Spleen (tissue), 11 donors: ENCODE measurements at regions not wholly inside any gene's neighbourhood (a gene's known extent, or its start where the extent isn't known, plus 50 kb on each side); places are given as distances from the start of the nearest gene placed in this dataset.
"Not testable (repeated sequence)": the region's sequence is repeated elsewhere in the genome, so short reads cannot be mapped to it uniquely, and the experiment has no call there.

Experiments used
- DNase-seq: peaks from one replicate; pipeline ENCODE4 v3.0.0-alpha.2; 2020
- H3K27ac ChIP-seq, 8 donors: fragments of 200-600 bp; sonication (generic) in 7 of 8; 1 replicate in 4 of 8; 2 replicates in 4 of 8; pipeline versions ENCODE4 v1.5.0 to v1.8.0; 2016 to 2021; ENCODE audit warnings: inconsistent platforms in 4 of 8, mild to moderate bottlenecking in 4 of 8, moderate library complexity in 1 of 8
- H3K27me3 ChIP-seq, 7 donors: fragments of 200-600 bp; sonication (generic) in 6 of 7; replicated peaks in 1 of 7; 1 replicate in 4 of 7; 2 replicates in 3 of 7; pipeline versions ENCODE4 v1.5.0 to v1.8.0; 2016 to 2021; ENCODE audit warnings: inconsistent platforms in 3 of 7, mild to moderate bottlenecking in 1 of 7
- H3K36me3 ChIP-seq, 6 donors: fragments of 200-600 bp; sonication (generic) in 5 of 6; 1 replicate in 4 of 6; 2 replicates in 2 of 6; pipeline versions ENCODE4 v1.5.0 to v1.8.0; 2016 to 2021; ENCODE audit warnings: inconsistent platforms in 2 of 6
- H3K4me1 ChIP-seq, 6 donors: fragments of 200-600 bp; sonication (generic) in 5 of 6; 1 replicate in 3 of 6; 2 replicates in 3 of 6; pipeline versions ENCODE4 v1.5.0 to v1.8.0; 2016 to 2021; ENCODE audit warnings: inconsistent platforms in 3 of 6
- H3K4me3 ChIP-seq, 8 donors: fragments of 200-600 bp; sonication (generic) in 7 of 8; 1 replicate in 4 of 8; 2 replicates in 4 of 8; pipeline versions ENCODE4 v1.5.0 to v1.8.0; 2016 to 2021; ENCODE audit warnings: inconsistent platforms in 4 of 8, mild to moderate bottlenecking in 4 of 8, moderate library complexity in 2 of 8
- H3K9me3 ChIP-seq, 8 donors: fragments of 200-600 bp; sonication (generic) in 7 of 8; 1 replicate in 4 of 8; 2 replicates in 4 of 8; pipeline versions ENCODE4 v1.5.0 to v1.8.0; 2016 to 2021; ENCODE audit warnings: inconsistent platforms in 4 of 8
- CTCF ChIP-seq, 11 experiments: fragments of 200-600 bp in 7 of 11; fragments of 450-650 bp in 4 of 11; sonication (generic) in 4 of 11; IDR thresholded peaks in 8 of 11; conservative IDR thresholded peaks in 3 of 11; 1 replicate in 7 of 11; 2 replicates in 4 of 11; pipeline versions ENCODE4 v1.4.0 to v1.8.0; 2016 to 2021; ENCODE audit warnings: antibody characterized with exemption in 11 of 11, inconsistent platforms in 4 of 11, mild to moderate bottlenecking in 1 of 11
- POLR2A ChIP-seq, 3 donors: fragments of 450-650 bp; IDR thresholded peaks; one replicate each; pipeline ENCODE4 v1.5.1; 2017; ENCODE audit warnings: antibody characterized with exemption in 3 of 3, mild to moderate bottlenecking in 1 of 3
- POLR2AphosphoS5 ChIP-seq, 3 donors: sonication (generic); formaldehyde crosslinking; IDR thresholded peaks; one replicate each; pipeline ENCODE4 v1.5.1; 2017; ENCODE audit warnings: antibody characterized with exemption in 3 of 3
- WGBS, 5 donors: extraction: QIAGEN DNeasy Blood & Tissue Kit in 3 of 5; methylation state at CpG; one replicate each; pipeline versions ENCODE4 v1.1.5 to v1.1.7; 2013 to 2018; 5-methylcytosine and 5-hydroxymethylcytosine counted together
- intact Hi-C: fragments of 100-400 bp; cut with DNase I; formaldehyde crosslinking; loops from one replicate; pipeline ENCODE4 v1.15.0; 2023; ENCODE audit warnings: low total_unique reads
- donor health status: healthy with polysubstance abuse.
- donor health status: DM: no; HTN: no; CAD: no; lungs with moderate emphysema.
- donor health status: DM: no; HTN: no; CAD: no.
- donor health status: Bipolar disorder and iron deficiency.
- donor health status: healthy.
- donor health status: DM: no; HTN: no; CAD: no.
- donor health status: DM: yes; HTN: yes; CAD: no.

GRCh38 chr5:130316971-130317680 lies 412.9 kb downstream of the CHSY3 start:
- no peaks in the 10 kb centered on the region for H3K36me3 ChIP-seq
- WGBS, 5 donors: 68 to 86% (median 79%) methylated on average over 7 of the region's 7 CpGs
- no peak for DNase-seq
- H3K4me3 ChIP-seq: no peak overlapping the region
- intact Hi-C loops: no loop called here
- H3K27me3 ChIP-seq: no peaks in the 10 kb centered on the region
- TF ChIP-seq POLR2A (IDR thresholded peaks at IDR 0.05) (no peak), CTCF (IDR thresholded peaks at IDR 0.05 in 8 of 11, conservative IDR thresholded peaks at IDR 0.05 in 3 of 11) (no peak), POLR2AphosphoS5 (IDR thresholded peaks at IDR 0.05) (no peak)
- peaks cover 0 to 18% (median 13%) of the 10 kb centered on the region in 8 donors for H3K9me3 ChIP-seq
- H3K27ac ChIP-seq: no peak overlapping the region
- no peaks in the 10 kb centered on the region for H3K4me1 ChIP-seq

- TF ChIP-seq CTCF (IDR thresholded peaks at IDR 0.05 in 8 of 11, conservative IDR thresholded peaks at IDR 0.05 in 3 of 11) (no peak), POLR2AphosphoS5 (IDR thresholded peaks at IDR 0.05) (no peak), POLR2A (IDR thresholded peaks at IDR 0.05) (no peak)
- intact Hi-C loops: no loop called here
- WGBS, 5 donors: 95 to 100% (median 100%) methylated on average over 1 of the region's 1 CpG
- no peak overlapping the region for H3K4me3 ChIP-seq
- H3K27ac ChIP-seq: no peak overlapping the region
- no peaks in the 10 kb centered on the region for H3K9me3 ChIP-seq
- no peaks in the 10 kb centered on the region for H3K36me3 ChIP-seq
- no peaks in the 10 kb centered on the region for H3K4me1 ChIP-seq
- DNase-seq: no peak
- no peaks in the 10 kb centered on the region for H3K27me3 ChIP-seq
These were observed 391.0 kb downstream of the CHSY3 start for GRCh38 chr5:130295235-130295634.

- H3K36me3 ChIP-seq, intact Hi-C loops, H3K27me3 ChIP-seq, H3K4me1 ChIP-seq, DNase-seq, H3K9me3 ChIP-seq, H3K27ac ChIP-seq, H3K4me3 ChIP-seq: not testable (repeated sequence)
- 88 to 98% (median 94%) methylated on average over 3 of the region's 3 CpGs for WGBS, 5 donors
These were observed 390.5 kb downstream of the CHSY3 start for GRCh38 chr5:130294798-130295197.

GRCh38 chr5:130290219-130290618 lies 386.0 kb downstream of the CHSY3 start:
- Histone ChIP-seq H3K4me3 (no peak overlapping the region), H3K4me1 (no peaks in the 10 kb centered on the region), H3K36me3 (no peaks in the 10 kb centered on the region), H3K9me3 (no peaks in the 10 kb centered on the region), H3K27me3 (no peaks in the 10 kb centered on the region), H3K27ac (no peak overlapping the region)
- WGBS, 5 donors: 78 to 93% (median 88%) methylated on average over 2 of the region's 2 CpGs
- no peak for DNase-seq
- intact Hi-C loops: no loop called here
- no peak for TF ChIP-seq CTCF (IDR thresholded peaks at IDR 0.05 in 8 of 11, conservative IDR thresholded peaks at IDR 0.05 in 3 of 11)
- TF ChIP-seq POLR2AphosphoS5 (IDR thresholded peaks at IDR 0.05): no peak
- TF ChIP-seq POLR2A (IDR thresholded peaks at IDR 0.05): no peak
